HG02870 (cell line): ENCODE measurements at regions not wholly inside any gene's neighbourhood (a gene's known extent, or its start where the extent isn't known, plus 50 kb on each side); places are given as distances from the start of the nearest gene placed in this dataset.
"Not testable (repeated sequence)": the region's sequence is repeated elsewhere in the genome, so short reads cannot be mapped to it uniquely, and the experiment has no call there.

Experiments
- ATAC-seq: cut with Tn5 transposase; IDR thresholded peaks from one replicate; pipeline ENCODE4 v1.9.1; 2021; ENCODE audit warnings: mild to moderate bottlenecking, moderate library complexity; ENCODE audit not compliant: unreplicated experiment

- no peak for ATAC-seq
Measured at GRCh38 chr12:68984796-68985573, 52.0 kb upstream of the CPM start.

DNA sequence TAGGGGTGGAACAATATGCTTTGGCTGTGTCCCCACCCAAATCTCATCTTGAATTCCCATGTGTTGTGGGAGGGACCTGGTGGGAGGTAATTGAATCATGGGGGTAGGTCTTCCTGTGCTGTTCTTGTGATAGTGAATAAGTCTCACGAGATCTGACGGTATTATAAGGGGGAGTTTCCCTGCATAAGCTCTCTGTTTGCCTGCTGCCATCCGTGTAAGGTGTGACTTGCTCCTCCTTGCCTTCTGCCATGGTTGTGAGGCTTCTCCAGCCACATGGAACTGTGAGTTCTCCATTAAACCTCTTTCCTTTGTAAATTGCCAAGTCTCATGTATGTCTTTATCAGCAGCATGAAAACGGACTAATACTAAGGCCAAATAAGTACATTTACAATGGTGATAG is 64.6 kb upstream of the CPM start:
- ATAC-seq: not testable (repeated sequence)

DNA sequence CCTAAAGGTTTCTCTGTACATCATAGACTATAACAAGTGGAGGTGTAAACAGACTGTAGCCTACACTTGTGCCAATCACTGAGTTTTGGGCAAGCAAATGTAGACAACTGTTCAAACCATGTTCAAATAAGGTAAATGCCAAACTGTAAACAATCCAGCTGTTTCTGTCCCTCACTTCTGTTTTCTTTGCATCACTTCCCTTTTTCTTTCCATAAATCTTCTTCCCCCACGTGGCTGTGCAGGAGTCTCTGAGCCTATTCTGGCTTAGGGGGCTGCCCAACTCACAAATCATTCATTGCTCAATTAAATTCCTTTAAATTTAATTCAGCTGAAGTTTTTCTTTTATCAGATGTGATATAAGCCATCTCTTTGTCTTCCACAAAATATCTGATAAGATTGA is 65.1 kb upstream of the CPM start:
- no peak for ATAC-seq

GRCh38 chr12:69000074-69000473 is 67.1 kb upstream of the CPM start:
- ATAC-seq: no peak

DNA sequence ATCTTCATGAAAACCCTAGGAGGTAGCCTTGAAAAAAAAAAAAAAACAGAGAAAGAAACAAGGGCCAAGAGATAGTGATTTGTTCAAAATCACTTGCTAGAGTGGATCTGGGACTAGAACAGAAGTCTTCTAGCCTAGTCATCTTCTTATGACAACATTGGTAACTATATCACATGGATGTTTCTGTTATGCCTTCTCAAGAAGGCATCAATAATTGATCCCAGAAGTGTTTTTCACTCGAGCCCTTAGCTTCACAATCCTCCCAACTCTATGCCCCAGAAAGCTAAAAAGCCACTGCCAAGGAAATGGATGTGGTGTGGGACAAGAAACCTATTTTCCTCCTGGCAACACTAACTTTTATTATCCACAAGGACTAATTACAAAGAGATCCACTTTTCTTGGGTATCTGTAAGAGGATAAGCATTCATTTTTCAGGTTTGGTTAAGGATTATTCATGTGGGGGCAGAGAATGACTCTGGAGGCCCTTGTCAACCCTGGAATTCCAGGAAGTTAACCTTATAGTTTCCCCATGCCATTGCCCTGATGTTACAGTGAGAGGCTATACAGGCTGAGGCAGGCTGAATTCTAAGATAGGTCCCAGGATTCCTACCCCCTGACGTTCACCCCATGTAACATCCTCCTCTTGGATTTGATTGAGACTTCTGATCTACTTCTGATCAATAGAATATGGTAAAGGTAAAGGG is 67.7 kb upstream of the CPM start:
- ATAC-seq: no peak

- no peak for ATAC-seq
Measured at GRCh38 chr12:69001251-69001650, 68.3 kb upstream of the CPM start.

DNA sequence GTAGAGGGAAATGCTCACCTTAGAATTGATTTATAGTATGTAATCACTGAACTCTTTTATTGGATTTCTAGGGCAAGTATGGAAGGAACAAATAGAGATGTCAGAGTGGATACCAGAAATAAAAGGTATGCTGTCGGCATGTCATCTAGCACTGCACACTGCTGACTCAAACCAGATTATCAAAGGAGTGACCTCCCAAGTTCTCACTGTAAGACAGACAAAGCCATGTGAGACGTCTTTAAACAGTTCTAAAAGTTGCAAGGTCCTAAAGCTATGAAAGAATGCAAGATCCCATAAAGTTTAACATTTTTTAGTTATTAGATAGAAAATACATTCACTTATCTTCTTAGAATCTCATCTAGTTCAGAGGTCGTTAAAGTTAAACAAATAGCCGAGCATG is 70.0 kb upstream of the CPM start:
- ATAC-seq: no peak

GRCh38 chr12:69003991-69004390 is 71.0 kb upstream of the CPM start:
- no peak for ATAC-seq

DNA sequence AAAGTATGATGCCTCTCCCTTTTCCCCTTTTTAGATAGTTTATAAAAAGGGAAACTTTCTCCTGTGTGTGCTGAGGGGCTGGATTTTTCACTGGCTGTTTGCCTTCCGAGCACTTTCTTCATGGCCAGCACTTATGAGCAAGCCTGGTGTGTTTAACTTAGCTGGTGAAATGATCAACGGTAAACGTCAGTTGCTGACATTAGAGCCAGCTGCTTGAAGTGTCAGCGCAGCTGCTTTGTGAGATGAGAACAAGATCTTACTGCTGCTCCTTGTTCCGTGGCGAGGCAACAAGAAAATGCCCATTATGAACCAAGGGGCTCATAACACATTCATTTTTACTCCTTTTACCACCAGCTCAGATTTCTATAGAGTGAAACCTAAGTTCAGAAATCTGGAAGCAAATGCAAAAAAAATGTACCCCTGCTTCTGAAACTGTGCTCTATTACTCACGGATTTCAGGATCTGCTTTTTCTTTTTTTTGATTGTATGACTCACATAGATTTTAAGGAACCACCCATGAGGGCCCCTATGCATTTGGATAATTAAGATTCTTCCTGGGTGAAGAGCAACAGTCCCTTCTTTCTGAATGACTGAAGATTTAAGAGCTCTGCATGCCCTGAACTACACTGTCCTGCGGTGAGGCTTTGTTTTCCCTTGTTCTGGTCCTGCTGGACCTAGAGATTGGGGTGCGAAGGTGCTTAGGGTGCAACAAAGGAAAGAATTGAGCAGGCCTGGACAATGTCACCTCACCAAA is 74.3 kb upstream of the CPM start:
- ATAC-seq: no peak

- ATAC-seq: no peak
Measured at GRCh38 chr12:69007855-69008351, 74.9 kb upstream of the CPM start.

- ATAC-seq: no peak
Measured at GRCh38 chr12:69008520-69008919, 75.5 kb upstream of the CPM start.

- ATAC-seq: no peak
Measured at GRCh38 chr12:69014047-69014446, 81.1 kb upstream of the CPM start.

GRCh38 chr12:69015017-69015416 is 82.0 kb upstream of the CPM start:
- ATAC-seq: no peak

DNA sequence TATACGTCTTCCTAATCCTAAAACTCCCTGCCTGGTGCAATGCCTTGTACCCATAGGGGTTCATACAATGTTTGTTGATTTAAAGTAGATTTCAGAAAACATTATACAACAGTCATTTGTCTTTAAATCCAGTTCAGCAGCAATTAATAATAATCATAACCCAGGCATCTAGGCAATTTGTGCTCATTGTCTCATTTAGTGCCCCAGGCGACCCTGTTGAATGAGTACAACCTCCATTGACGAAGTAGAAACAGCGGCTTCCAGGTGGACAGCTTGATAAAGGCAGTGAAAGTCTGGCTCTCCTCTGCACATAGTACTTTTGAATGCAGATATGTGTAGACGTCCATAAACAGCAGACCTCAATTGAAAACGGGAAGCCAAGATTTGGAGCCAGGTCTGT is 82.9 kb upstream of the CPM start:
- no peak for ATAC-seq

DNA sequence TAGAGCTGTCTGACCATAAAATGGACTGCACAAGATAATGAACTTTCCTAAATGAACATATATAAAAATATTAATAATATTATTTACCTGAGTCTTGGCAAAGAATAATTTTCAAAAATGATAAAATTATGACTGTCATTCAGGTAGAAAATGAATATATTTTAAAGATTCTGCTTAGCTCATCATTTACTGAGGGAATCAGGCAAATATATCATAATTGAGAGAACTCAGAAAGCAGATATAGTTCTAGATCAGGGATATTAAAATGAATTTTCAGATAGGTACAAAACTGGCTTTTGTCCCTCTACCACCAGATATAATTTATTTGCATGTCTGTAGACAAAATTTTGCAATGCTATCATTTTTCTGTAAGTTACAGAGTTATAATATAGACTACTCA is 86.1 kb upstream of the CPM start:
- ATAC-seq: no peak

GRCh38 chr12:69019910-69020309 is 86.9 kb upstream of the CPM start:
- ATAC-seq: no peak

DNA sequence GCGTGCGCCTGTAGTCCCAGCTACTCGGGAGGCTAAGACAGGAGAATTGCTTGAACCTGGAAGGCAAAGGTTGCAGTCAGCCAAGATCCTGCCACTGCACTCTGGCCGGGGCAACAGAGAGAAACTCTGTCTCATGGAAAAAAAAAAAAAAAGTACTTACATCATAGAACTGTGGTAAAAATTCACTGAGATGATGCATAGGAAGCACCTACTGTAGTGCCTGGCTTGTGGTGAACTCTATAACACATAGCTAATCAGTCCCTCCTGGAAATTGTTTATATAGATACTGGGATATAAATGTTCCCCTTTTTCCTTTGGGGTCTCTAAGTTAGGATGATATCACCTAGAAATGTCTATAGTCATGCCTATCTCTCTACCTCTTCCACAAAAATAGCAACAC is 89.7 kb upstream of the CPM start:
- no peak for ATAC-seq

DNA sequence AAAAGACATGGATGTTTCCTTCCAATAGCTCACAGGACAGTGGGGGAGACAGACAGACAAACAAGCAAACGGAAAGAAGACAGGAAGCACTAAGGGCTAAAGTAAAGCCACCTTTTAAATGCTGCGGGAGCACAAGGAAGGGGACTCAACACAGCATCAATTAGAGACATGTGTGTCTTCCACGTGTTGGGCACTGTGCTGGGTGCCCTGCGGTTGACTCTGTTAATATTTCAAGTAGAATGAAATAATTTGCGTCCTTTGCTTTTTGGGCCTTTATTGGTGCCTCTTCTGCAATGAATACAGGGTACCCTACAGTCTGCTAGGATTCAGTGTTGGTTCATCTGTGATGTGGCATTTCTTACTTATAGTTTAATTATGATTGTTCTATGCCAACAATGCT is 90.9 kb upstream of the CPM start:
- ATAC-seq: no peak

GRCh38 chr12:69024413-69024812 is 91.4 kb upstream of the CPM start:
- ATAC-seq: no peak

DNA sequence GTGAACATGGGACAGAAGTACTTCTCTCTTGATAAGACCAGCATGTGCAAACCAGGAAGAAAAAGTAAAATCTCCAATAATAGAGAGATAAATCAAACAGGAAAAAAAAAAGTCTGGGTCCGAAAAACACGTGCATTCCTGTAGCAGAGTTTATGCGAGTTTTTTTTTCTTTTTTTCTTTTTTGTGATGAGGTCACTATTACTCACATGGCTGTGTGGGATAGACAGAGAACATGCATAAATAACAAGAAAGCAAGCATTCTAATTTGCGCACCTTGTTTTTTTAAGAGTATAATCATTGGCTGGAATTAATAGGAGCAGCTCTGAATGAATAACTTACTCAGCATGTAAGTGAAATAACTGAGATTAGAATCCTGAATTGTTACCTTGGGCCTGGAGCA is 91.9 kb upstream of the CPM start:
- no peak for ATAC-seq

DNA sequence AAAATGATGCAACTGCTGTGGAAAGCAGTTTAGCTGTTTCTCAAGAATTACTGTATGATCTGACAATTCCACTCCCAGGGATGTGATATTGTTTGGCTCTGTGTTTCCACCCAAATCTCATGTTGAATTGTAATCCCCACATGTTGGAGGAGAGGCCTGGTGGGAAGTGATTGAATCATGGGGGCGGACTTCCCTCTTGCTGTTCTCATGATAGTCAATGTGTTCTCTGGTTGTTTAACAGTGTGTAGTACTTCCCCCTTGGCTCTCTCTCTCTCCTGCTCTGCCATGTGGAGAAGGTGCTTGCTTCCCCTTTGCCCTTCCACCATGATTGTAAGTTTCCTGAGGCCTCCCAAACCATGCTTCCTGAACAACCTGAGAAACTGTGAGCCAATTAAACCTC is 93.4 kb upstream of the CPM start:
- no peak for ATAC-seq

- ATAC-seq: no peak
Measured at GRCh38 chr12:69027411-69027881, 94.5 kb upstream of the CPM start.
